Dendritic cell treated with granulocyte-macrophage colony-stimulating factor and Interleukin-4, amounts not matched to agents 40 ng/mL and 50 ng/mL, for 4 days (primary cell): ENCODE measurements at regions not wholly inside any gene's neighbourhood (a gene's known extent, or its start where the extent isn't known, plus 50 kb on each side); places are given as distances from the start of the nearest gene placed in this dataset.

Experiments used
- H3K27ac Mint-ChIP-seq: one replicate; pipeline ENCODE4 v1.8.0; 2022; ENCODE audit warnings: mild to moderate bottlenecking, mixed read lengths
- H3K27me3 Mint-ChIP-seq: one replicate; pipeline ENCODE4 v1.8.0; 2022; ENCODE audit warnings: mild to moderate bottlenecking, mixed read lengths
- H3K36me3 Mint-ChIP-seq: one replicate; pipeline ENCODE4 v1.8.0; 2022; ENCODE audit warnings: low read depth, mixed read lengths
- H3K4me1 Mint-ChIP-seq: one replicate; pipeline ENCODE4 v1.8.0; 2022; ENCODE audit warnings: low read depth, mixed read lengths
- H3K4me3 Mint-ChIP-seq: one replicate; pipeline ENCODE4 v1.8.0; 2022; ENCODE audit warnings: mild to moderate bottlenecking, moderate library complexity, mixed read lengths
- H3K9me3 Mint-ChIP-seq: one replicate; pipeline ENCODE4 v1.8.0; 2022; ENCODE audit warnings: mixed read lengths
- intact Hi-C: fragments of 100-400 bp; cut with micrococcal nuclease; formaldehyde crosslinking; loops from one replicate; pipeline ENCODE4 v1.15.0; 2022

GRCh38 chr3:43215663-43216275, 70.6 kb upstream of the SNRK start:
- intact Hi-C loops, result no loop called here
- Mint-ChIP-seq H3K9me3 (no peaks in the 10 kb centered on the region), H3K4me3 (no peak overlapping the region), H3K4me1 (no peaks in the 10 kb centered on the region), H3K27me3 (no peaks in the 10 kb centered on the region), H3K27ac (no peak overlapping the region), H3K36me3 (no peaks in the 10 kb centered on the region)

- H3K27ac Mint-ChIP-seq, result no peak overlapping the region
- no peaks in the 10 kb centered on the region for H3K9me3 Mint-ChIP-seq
- H3K4me1 Mint-ChIP-seq, result no peaks in the 10 kb centered on the region
- H3K4me3 Mint-ChIP-seq, result no peak overlapping the region
- H3K36me3 Mint-ChIP-seq, result no peaks in the 10 kb centered on the region
- intact Hi-C loops, result no loop called here
- H3K27me3 Mint-ChIP-seq, result no peaks in the 10 kb centered on the region
Observed at GRCh38 chr3:43215138-43215537, 71.2 kb upstream of the SNRK start.

- no peaks in the 10 kb centered on the region for H3K27me3 Mint-ChIP-seq
Observed at GRCh38 chr3:43214616-43215015, 71.7 kb upstream of the SNRK start.

GRCh38 chr3:43213631-43214030, 72.7 kb upstream of the SNRK start:
- Mint-ChIP-seq H3K27ac (no peak overlapping the region), H3K27me3 (no peaks in the 10 kb centered on the region), H3K4me1 (no peaks in the 10 kb centered on the region), H3K4me3 (no peak overlapping the region), H3K9me3 (no peaks in the 10 kb centered on the region), H3K36me3 (no peaks in the 10 kb centered on the region)
- intact Hi-C loops, result no loop called here

More at GRCh38 chr3:43214616-43215015, 71.7 kb upstream of the SNRK start:
- Mint-ChIP-seq H3K36me3 (no peaks in the 10 kb centered on the region), H3K9me3 (no peaks in the 10 kb centered on the region), H3K4me3 (no peak overlapping the region), H3K27ac (no peak overlapping the region), H3K4me1 (no peaks in the 10 kb centered on the region)
- intact Hi-C loops, result no loop called here

GRCh38 chr3:43212914-43213611, 73.3 kb upstream of the SNRK start:
- H3K4me1 Mint-ChIP-seq, result no peaks in the 10 kb centered on the region
- no peaks in the 10 kb centered on the region for H3K9me3 Mint-ChIP-seq
- H3K27me3 Mint-ChIP-seq, result no peaks in the 10 kb centered on the region
- no peaks in the 10 kb centered on the region for H3K36me3 Mint-ChIP-seq
- H3K27ac Mint-ChIP-seq, result no peak overlapping the region
- intact Hi-C loops, result no loop called here
- H3K4me3 Mint-ChIP-seq, result no peak overlapping the region

GRCh38 chr3:43211681-43212080, 74.7 kb upstream of the SNRK start:
- intact Hi-C loops, result no loop called here
- Mint-ChIP-seq H3K27me3 (no peaks in the 10 kb centered on the region), H3K27ac (no peak overlapping the region), H3K4me3 (no peak overlapping the region), H3K36me3 (no peaks in the 10 kb centered on the region), H3K9me3 (no peaks in the 10 kb centered on the region), H3K4me1 (no peaks in the 10 kb centered on the region)

GRCh38 chr3:43210049-43211027, 76.0 kb upstream of the SNRK start:
- Mint-ChIP-seq H3K9me3 (no peaks in the 10 kb centered on the region), H3K27ac (no peak overlapping the region), H3K4me3 (no peak overlapping the region), H3K27me3 (no peaks in the 10 kb centered on the region), H3K4me1 (no peaks in the 10 kb centered on the region), H3K36me3 (no peaks in the 10 kb centered on the region)
- intact Hi-C loops, result no loop called here

GRCh38 chr3:43207628-43208085, 78.7 kb upstream of the SNRK start:
- Mint-ChIP-seq H3K9me3 (no peaks in the 10 kb centered on the region), H3K4me3 (no peak overlapping the region), H3K4me1 (no peaks in the 10 kb centered on the region), H3K36me3 (no peaks in the 10 kb centered on the region), H3K27me3 (no peaks in the 10 kb centered on the region), H3K27ac (no peak overlapping the region)
- intact Hi-C loops, result no loop called here

- Mint-ChIP-seq H3K4me1 (no peaks in the 10 kb centered on the region), H3K36me3 (no peaks in the 10 kb centered on the region), H3K4me3 (no peak overlapping the region), H3K27me3 (no peaks in the 10 kb centered on the region), H3K27ac (no peak overlapping the region), H3K9me3 (no peaks in the 10 kb centered on the region)
- intact Hi-C loops, result no loop called here
Observed at GRCh38 chr3:43206632-43207031, 79.7 kb upstream of the SNRK start.

- H3K27ac Mint-ChIP-seq, result no peak overlapping the region
- no peaks in the 10 kb centered on the region for H3K27me3 Mint-ChIP-seq
- H3K9me3 Mint-ChIP-seq, result no peaks in the 10 kb centered on the region
- intact Hi-C loops, result no loop called here
- H3K36me3 Mint-ChIP-seq, result no peaks in the 10 kb centered on the region
- no peak overlapping the region for H3K4me3 Mint-ChIP-seq
- no peaks in the 10 kb centered on the region for H3K4me1 Mint-ChIP-seq
Observed at GRCh38 chr3:43206105-43206504, 80.2 kb upstream of the SNRK start.

GRCh38 chr3:43203022-43203421, 83.3 kb upstream of the SNRK start:
- Mint-ChIP-seq H3K4me1 (no peaks in the 10 kb centered on the region), H3K27me3 (peaks cover 6% of the 10 kb centered on the region), H3K9me3 (peaks cover 8% of the 10 kb centered on the region), H3K36me3 (no peaks in the 10 kb centered on the region), H3K27ac (no peak overlapping the region), H3K4me3 (no peak overlapping the region)
- intact Hi-C loops, result no loop called here

GRCh38 chr3:43201581-43201980, 84.8 kb upstream of the SNRK start:
- intact Hi-C loops, result no loop called here
- Mint-ChIP-seq H3K27ac (no peak overlapping the region), H3K4me1 (no peaks in the 10 kb centered on the region), H3K4me3 (no peak overlapping the region), H3K36me3 (no peaks in the 10 kb centered on the region), H3K27me3 (peaks cover 6% of the 10 kb centered on the region), H3K9me3 (peaks cover 8% of the 10 kb centered on the region)

- intact Hi-C loops, result no loop called here
- Mint-ChIP-seq H3K36me3 (no peaks in the 10 kb centered on the region), H3K4me3 (no peak overlapping the region), H3K27ac (no peak overlapping the region), H3K27me3 (peaks cover 6% of the 10 kb centered on the region), H3K4me1 (no peaks in the 10 kb centered on the region), H3K9me3 (peaks cover 8% of the 10 kb centered on the region)
Observed at GRCh38 chr3:43199645-43200306, 86.6 kb upstream of the SNRK start.
